Endodermal cell (in vitro differentiated cells): ENCODE measurements at regions not wholly inside any gene's neighbourhood (a gene's known extent, or its start where the extent isn't known, plus 50 kb on each side); places are given as distances from the start of the nearest gene placed in this dataset.

Experiments
- DNase-seq: peaks from one replicate; pipeline ENCODE4 v3.0.0-alpha.2; 2017
- H3K27ac ChIP-seq: 2 replicates; pipeline ENCODE4 v1.5.1; 2013; ENCODE audit warnings: mild to moderate bottlenecking, low read depth, low read length, moderate library complexity
- H3K27me3 ChIP-seq: 2 replicates; pipeline ENCODE4 v1.6.1; 2013; ENCODE audit warnings: mild to moderate bottlenecking, low read length, moderate library complexity; ENCODE audit not compliant: insufficient read depth, control insufficient read depth, poor library complexity, severe bottlenecking
- H3K36me3 ChIP-seq: 2 replicates; pipeline ENCODE4 v1.7.0; 2013; ENCODE audit warnings: mild to moderate bottlenecking, low read length, moderate library complexity; ENCODE audit not compliant: control insufficient read depth, insufficient read depth
- H3K4me1 ChIP-seq: one replicate; pipeline ENCODE4 v1.7.0; 2013; ENCODE audit warnings: low read length; ENCODE audit not compliant: control insufficient read depth, insufficient read depth
- H3K4me3 ChIP-seq: 2 replicates; pipeline ENCODE4 v1.5.1; 2013; ENCODE audit warnings: mild to moderate bottlenecking, low read length, moderate library complexity
- H3K9ac ChIP-seq: 2 replicates; pipeline ENCODE4 v1.6.1; 2013; ENCODE audit warnings: mild to moderate bottlenecking, low read length, moderate library complexity; ENCODE audit not compliant: poor library complexity, severe bottlenecking; ENCODE audit errors: extremely low read depth
- H3K9me3 ChIP-seq: 2 replicates; pipeline ENCODE4 v1.6.1; 2013; ENCODE audit warnings: mild to moderate bottlenecking, low read length, moderate library complexity; ENCODE audit not compliant: control insufficient read depth
- H3K27ac Mint-ChIP-seq: 2 replicates; pipeline ENCODE4 v1.8.0; 2020; ENCODE audit warnings: mixed read lengths
- H3K27me3 Mint-ChIP-seq: 2 replicates; pipeline ENCODE4 v1.8.0; 2021; ENCODE audit warnings: mild to moderate bottlenecking, mixed read lengths; ENCODE audit not compliant: insufficient read depth
- H3K36me3 Mint-ChIP-seq: 2 replicates; pipeline ENCODE4 v1.8.0; 2020; ENCODE audit warnings: low read depth, mixed read lengths
- H3K4me1 Mint-ChIP-seq: 2 replicates; pipeline ENCODE4 v1.8.0; 2020; ENCODE audit warnings: mixed read lengths
- H3K4me3 Mint-ChIP-seq: 2 replicates; pipeline ENCODE4 v1.8.0; 2020; ENCODE audit warnings: mild to moderate bottlenecking, moderate library complexity, mixed read lengths
- H3K9me3 Mint-ChIP-seq: 2 replicates; pipeline ENCODE4 v1.8.0; 2020; ENCODE audit warnings: mild to moderate bottlenecking, mixed read lengths
- CTCF ChIP-seq: fragments of 200-600 bp; sonication (generic); conservative IDR thresholded peaks from 2 replicates; pipeline ENCODE4 v1.5.0; 2021; ENCODE audit warnings: antibody characterized with exemption, mild to moderate bottlenecking
- WGBS, 2 experiments: methylation state at CpG; one replicate each; pipeline versions ENCODE4 v1.1.5 to v1.1.7; 2013; ENCODE audit warnings: missing lambda C conversion rate in 2 of 2, mixed read lengths in 1 of 2; ENCODE audit not compliant: insufficient coverage in 1 of 2, insufficient read length in 1 of 2; 5-methylcytosine and 5-hydroxymethylcytosine counted together

- peaks cover 13% of the 10 kb centered on the region for H3K27me3 Mint-ChIP-seq
- peaks cover 7% of the 10 kb centered on the region for H3K4me1 Mint-ChIP-seq
- H3K9me3 ChIP-seq: no peaks in the 10 kb centered on the region
- DNase-seq: no peak
- no peak overlapping the region for H3K27ac Mint-ChIP-seq
- H3K27ac ChIP-seq: no peak overlapping the region
- no peak overlapping the region for H3K4me3 ChIP-seq
- peaks cover 1% of the 10 kb centered on the region for H3K9me3 Mint-ChIP-seq
- H3K9ac ChIP-seq: no peak overlapping the region
- TF ChIP-seq CTCF: no peak
- peaks cover 7% of the 10 kb centered on the region for H3K27me3 ChIP-seq
- 95 to 100% methylated on average over 1 to 6 of the region's 6 CpGs for WGBS, 2 experiments
- H3K36me3 ChIP-seq: no peaks in the 10 kb centered on the region
- H3K36me3 Mint-ChIP-seq: no peaks in the 10 kb centered on the region
- H3K4me3 Mint-ChIP-seq: no peak overlapping the region
- H3K4me1 ChIP-seq: no peaks in the 10 kb centered on the region
Measured at GRCh38 chr19:30102239-30102638, 160.2 kb downstream of the URI1 start.

- Mint-ChIP-seq H3K27me3 (peaks cover 10% of the 10 kb centered on the region), H3K36me3 (no peaks in the 10 kb centered on the region), H3K4me3 (no peak overlapping the region), H3K27ac (no peak overlapping the region), H3K4me1 (peaks cover 7% of the 10 kb centered on the region), H3K9me3 (peaks cover 1% of the 10 kb centered on the region)
- no peaks in the 10 kb centered on the region for H3K36me3 ChIP-seq
- WGBS, 2 experiments: 89 to 91% methylated on average over 3 to 6 of the region's 7 CpGs
- no peak for TF ChIP-seq CTCF
- H3K27me3 ChIP-seq: peaks cover 3% of the 10 kb centered on the region
- H3K4me1 ChIP-seq: no peaks in the 10 kb centered on the region
- no peaks in the 10 kb centered on the region for H3K9me3 ChIP-seq
- no peak overlapping the region for H3K4me3 ChIP-seq
- no peak overlapping the region for H3K27ac ChIP-seq
- DNase-seq: no peak
- no peak overlapping the region for H3K9ac ChIP-seq
Measured at GRCh38 chr19:30102666-30103065, 160.6 kb downstream of the URI1 start.

GRCh38 chr19:30103981-30104380 is 161.9 kb downstream of the URI1 start:
- Histone ChIP-seq H3K9ac (no peak overlapping the region), H3K4me3 (no peak overlapping the region), H3K4me1 (no peaks in the 10 kb centered on the region), H3K27ac (no peak overlapping the region), H3K9me3 (no peaks in the 10 kb centered on the region), H3K27me3 (no peaks in the 10 kb centered on the region), H3K36me3 (no peaks in the 10 kb centered on the region)
- no peaks in the 10 kb centered on the region for H3K36me3 Mint-ChIP-seq
- 83 to 91% methylated on average over 2 to 7 of the region's 7 CpGs for WGBS, 2 experiments
- no peak overlapping the region for H3K4me3 Mint-ChIP-seq
- no peak for TF ChIP-seq CTCF
- peaks cover 10% of the 10 kb centered on the region for H3K27me3 Mint-ChIP-seq
- H3K9me3 Mint-ChIP-seq: peaks cover 1% of the 10 kb centered on the region
- no peak for DNase-seq
- H3K4me1 Mint-ChIP-seq: no peaks in the 10 kb centered on the region
- H3K27ac Mint-ChIP-seq: no peak overlapping the region
